H1 (cell line): ENCODE measurements at regions not wholly inside any gene's neighbourhood (a gene's known extent, or its start where the extent isn't known, plus 50 kb on each side); places are given as distances from the start of the nearest gene placed in this dataset.

ENCODE experiments used
- ATF3 ChIP-seq: IDR thresholded peaks from 2 replicates; pipeline ENCODE4 v1.6.1; 2011; ENCODE audit warnings: low read depth, mild to moderate bottlenecking, low read length; ENCODE audit not compliant: insufficient read depth
- CBX5 ChIP-seq: fragments of 300-800, 300-1000 bp; sonication (generic); IDR thresholded peaks from 2 replicates; pipeline ENCODE4 v1.7.1; 2016; ENCODE audit warnings: antibody characterized with exemption, low read length, low read depth
- CHD2 ChIP-seq: IDR thresholded peaks from 2 replicates; pipeline ENCODE4 v1.6.1; 2012; ENCODE audit warnings: low read length, improper control_type of control experiment
- EZH2 ChIP-seq: fragments of 200-600 bp; sonication (generic); IDR thresholded peaks from 2 replicates; pipeline ENCODE4 v1.7.1; 2012; ENCODE audit warnings: low read depth, mild to moderate bottlenecking, moderate library complexity, low read length, inconsistent platforms; ENCODE audit not compliant: severe bottlenecking
- JUND ChIP-seq: IDR thresholded peaks from 2 replicates; pipeline ENCODE4 v1.6.1; 2011; ENCODE audit warnings: mild to moderate bottlenecking, improper control_type of control experiment, low read length
- POLR2A ChIP-seq, 2 experiments: IDR thresholded peaks; 1 replicate in 1 of 2; 2 replicates in 1 of 2; pipeline ENCODE4 v1.6.1; 2011; ENCODE audit warnings: low read depth in 2 of 2, low read length in 2 of 2, mild to moderate bottlenecking in 2 of 2; ENCODE audit errors: control extremely low read depth in 1 of 2
- RAD21 ChIP-seq, 2 experiments: IDR thresholded peaks in 1 of 2; conservative IDR thresholded peaks in 1 of 2; 2 replicates each; pipeline ENCODE4 v1.6.1; 2011; ENCODE audit warnings: low read depth in 2 of 2, low read length in 2 of 2, improper control_type of control experiment in 1 of 2, inconsistent platforms in 1 of 2, mild to moderate bottlenecking in 1 of 2, moderate library complexity in 1 of 2
- SP2 ChIP-seq: IDR thresholded peaks from 2 replicates; pipeline ENCODE4 v1.6.1; 2012; ENCODE audit warnings: mild to moderate bottlenecking, low read length, inconsistent platforms
- TCF12 ChIP-seq: IDR thresholded peaks from 2 replicates; pipeline ENCODE4 v1.6.1; 2011; ENCODE audit warnings: low read depth, mild to moderate bottlenecking, low read length
- ZNF274 ChIP-seq: IDR thresholded peaks from 2 replicates; pipeline ENCODE4 v1.7.0; 2012; ENCODE audit warnings: low read length, borderline replicate concordance; ENCODE audit errors: extremely low read depth
- TF ChIP-seq, protein P1 (sequence below), 3 experiments: IDR thresholded peaks; 1 replicate in 2 of 3; 2 replicates in 1 of 3; pipeline versions ENCODE4 v1.5.1 to v1.6.1; 2011; ENCODE audit warnings: low read length in 3 of 3, mild to moderate bottlenecking in 3 of 3, inconsistent platforms in 2 of 3, low read depth in 1 of 3, moderate library complexity in 1 of 3; ENCODE audit not compliant: insufficient read depth in 1 of 3; ENCODE audit errors: control extremely low read depth in 1 of 3

- TF ChIP-seq CHD2 (no peak), JUND (no peak), TCF12 (no peak), CBX5 (no peak), ATF3 (no peak), EZH2 (no peak), RAD21 (IDR thresholded peaks at IDR 0.05 in 1 of 2, conservative IDR thresholded peaks at IDR 0.05 in 1 of 2; ENCODE audit: low read depth in 2 of 2, low read length in 2 of 2) (no peak), SP2 (no peak), POLR2A (IDR thresholded peaks at IDR 0.05; ENCODE audit: control extremely low read depth in 1 of 2, low read depth in 2 of 2, low read length in 2 of 2) (no peak), ZNF274 (no peak)
- TF ChIP-seq, protein P1, sequence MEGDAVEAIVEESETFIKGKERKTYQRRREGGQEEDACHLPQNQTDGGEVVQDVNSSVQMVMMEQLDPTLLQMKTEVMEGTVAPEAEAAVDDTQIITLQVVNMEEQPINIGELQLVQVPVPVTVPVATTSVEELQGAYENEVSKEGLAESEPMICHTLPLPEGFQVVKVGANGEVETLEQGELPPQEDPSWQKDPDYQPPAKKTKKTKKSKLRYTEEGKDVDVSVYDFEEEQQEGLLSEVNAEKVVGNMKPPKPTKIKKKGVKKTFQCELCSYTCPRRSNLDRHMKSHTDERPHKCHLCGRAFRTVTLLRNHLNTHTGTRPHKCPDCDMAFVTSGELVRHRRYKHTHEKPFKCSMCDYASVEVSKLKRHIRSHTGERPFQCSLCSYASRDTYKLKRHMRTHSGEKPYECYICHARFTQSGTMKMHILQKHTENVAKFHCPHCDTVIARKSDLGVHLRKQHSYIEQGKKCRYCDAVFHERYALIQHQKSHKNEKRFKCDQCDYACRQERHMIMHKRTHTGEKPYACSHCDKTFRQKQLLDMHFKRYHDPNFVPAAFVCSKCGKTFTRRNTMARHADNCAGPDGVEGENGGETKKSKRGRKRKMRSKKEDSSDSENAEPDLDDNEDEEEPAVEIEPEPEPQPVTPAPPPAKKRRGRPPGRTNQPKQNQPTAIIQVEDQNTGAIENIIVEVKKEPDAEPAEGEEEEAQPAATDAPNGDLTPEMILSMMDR (IDR thresholded peaks at IDR 0.05; ENCODE audit: control extremely low read depth in 1 of 3, insufficient read depth in 1 of 3, low read depth in 1 of 3, low read length in 3 of 3), result no peak
These were observed 205.0 kb downstream of the CWF19L2 start for GRCh38 chr11:107252429-107253161.
